ENCODE measurements at regions not wholly inside any gene's neighbourhood (a gene's known extent, or its start where the extent isn't known, plus 50 kb on each side); places are given as distances from the start of the nearest gene placed in this dataset.

- no peak for DNase-seq (ENCODE audit: low read depth)
- ChIA-PET POLR2A (no interaction called here), CTCF (interaction anchor here (1.0 kb wide), 1 partner anchor 20 kb away, joined by 3 read pairs; no protein-coding TSS in a partner anchor)
- no peak for TF ChIP-seq CTCF (IDR thresholded peaks at IDR 0.05; ENCODE audit: insufficient read depth, low read depth, low read length)
- Histone ChIP-seq H3K36me3 (ENCODE audit: control insufficient read depth, insufficient read depth, low read length) (no peaks in the 10 kb centered on the region), H3K27me3 (ENCODE audit: control insufficient read depth, insufficient read depth, low read length) (no peaks in the 10 kb centered on the region), H3K4me3 (ENCODE audit: low read depth, low read length) (no peak overlapping the region)
These were observed 93.1 kb upstream of the HIF1A start for GRCh38 chr14:61602003-61602732.

- POLR2A ChIA-PET, result interaction anchor here (0.6 kb wide), 1 partner anchor 61 kb away, joined by 8 read pairs; no protein-coding TSS in a partner anchor
- Histone ChIP-seq H3K4me3 (ENCODE audit: low read depth, low read length) (no peak overlapping the region), H3K36me3 (ENCODE audit: control insufficient read depth, insufficient read depth, low read length) (no peaks in the 10 kb centered on the region), H3K27me3 (ENCODE audit: control insufficient read depth, insufficient read depth, low read length) (no peaks in the 10 kb centered on the region)
- no peak for DNase-seq (ENCODE audit: low read depth)
- CTCF ChIA-PET, result interaction anchor here (1.0 to 1.2 kb wide), 3 partner anchors 13 to 21 kb away, joined by 3 to 5 read pairs (median 3); no protein-coding TSS in a partner anchor
- no peak for TF ChIP-seq CTCF (IDR thresholded peaks at IDR 0.05; ENCODE audit: insufficient read depth, low read depth, low read length)
These were observed 92.6 kb upstream of the HIF1A start for GRCh38 chr14:61602733-61603077.

GRCh38 chr14:61603736-61604135 lies 91.6 kb upstream of the HIF1A start:
- CTCF ChIA-PET, result interaction anchor here (0.6 to 1.2 kb wide), 3 partner anchors 14 to 129 kb away, joined by 3 to 5 read pairs (median 3); no protein-coding TSS in a partner anchor
- Histone ChIP-seq H3K4me3 (ENCODE audit: low read depth, low read length) (no peak overlapping the region), H3K27me3 (ENCODE audit: control insufficient read depth, insufficient read depth, low read length) (no peaks in the 10 kb centered on the region), H3K36me3 (ENCODE audit: control insufficient read depth, insufficient read depth, low read length) (no peaks in the 10 kb centered on the region)
- no peak for DNase-seq (ENCODE audit: low read depth)
- TF ChIP-seq CTCF (IDR thresholded peaks at IDR 0.05; ENCODE audit: insufficient read depth, low read depth, low read length), result no peak
- POLR2A ChIA-PET, result no interaction called here

GRCh38 chr14:61607570-61608244 lies 87.6 kb upstream of the HIF1A start:
- ChIA-PET POLR2A (no interaction called here), CTCF (no interaction called here)
- Histone ChIP-seq H3K36me3 (ENCODE audit: control insufficient read depth, insufficient read depth, low read length) (no peaks in the 10 kb centered on the region), H3K4me3 (ENCODE audit: low read depth, low read length) (no peak overlapping the region), H3K27me3 (ENCODE audit: control insufficient read depth, insufficient read depth, low read length) (no peaks in the 10 kb centered on the region)
- DNase-seq (ENCODE audit: low read depth), result no peak
- TF ChIP-seq CTCF (IDR thresholded peaks at IDR 0.05; ENCODE audit: insufficient read depth, low read depth, low read length), result 0 out of 2 replicates have a peak, but pooled peaks have one; percentile 6
